HepG2 (cell line): ENCODE measurements at regions not wholly inside any gene's neighbourhood (a gene's known extent, or its start where the extent isn't known, plus 50 kb on each side); places are given as distances from the start of the nearest gene placed in this dataset.

Experiments
- ATF7 ChIP-seq, 2 experiments: fragments of 450-650 bp in 1 of 2; sonication (generic) in 1 of 2; formaldehyde crosslinking in 1 of 2; IDR thresholded peaks; 2 replicates each; pipeline versions ENCODE4 v1.4.0 to v1.6.1; 2016 to 2020; ENCODE audit warnings: antibody characterized with exemption in 1 of 2, mild to moderate bottlenecking in 1 of 2, missing genetic modification reagents in 1 of 2
- DPF2 ChIP-seq: sonication (generic); formaldehyde crosslinking; IDR thresholded peaks from 2 replicates; pipeline ENCODE4 v1.4.0; 2020; ENCODE audit warnings: mild to moderate bottlenecking, low read depth, missing genetic modification reagents, borderline replicate concordance
- FOXA3 ChIP-seq: IDR thresholded peaks from 2 replicates; pipeline ENCODE4 v1.6.1; 2016; ENCODE audit warnings: missing genetic modification reagents, missing compliant biosample characterization
- HIVEP1 ChIP-seq: sonication (generic); formaldehyde crosslinking; IDR thresholded peaks from 2 replicates; pipeline ENCODE4 v1.4.0; 2020; ENCODE audit warnings: mild to moderate bottlenecking, missing genetic modification reagents
- HMGA1 ChIP-seq: sonication (generic); formaldehyde crosslinking; conservative IDR thresholded peaks from 2 replicates; pipeline ENCODE4 v1.4.0; 2020; ENCODE audit warnings: missing genetic modification reagents
- KAT2B ChIP-seq: fragments of 150-350 bp; IDR thresholded peaks from 2 replicates; pipeline ENCODE4 v1.6.1; 2014; ENCODE audit warnings: low read depth, low read length, borderline replicate concordance
- MEIS2 ChIP-seq: sonication (generic); formaldehyde crosslinking; IDR thresholded peaks from 2 replicates; pipeline ENCODE4 v1.9.0; 2021; ENCODE audit warnings: mild to moderate bottlenecking, missing genetic modification reagents
- MZF1 ChIP-seq: sonication (generic); formaldehyde crosslinking; IDR thresholded peaks from 2 replicates; pipeline ENCODE4 v1.8.1; 2023; ENCODE audit warnings: mild to moderate bottlenecking, missing genetic modification reagents, borderline replicate concordance
- SALL1 ChIP-seq: sonication (generic); formaldehyde crosslinking; IDR thresholded peaks from 2 replicates; pipeline ENCODE4 v1.8.0; 2022; ENCODE audit warnings: mild to moderate bottlenecking, missing genetic modification reagents
- SOX6 ChIP-seq, 2 experiments: fragments of 450-650 bp in 1 of 2; sonication (generic) in 1 of 2; formaldehyde crosslinking in 1 of 2; IDR thresholded peaks; 2 replicates each; pipeline versions ENCODE4 v1.4.0 to v1.6.1; 2017 to 2020; ENCODE audit warnings: antibody characterized with exemption in 1 of 2, mild to moderate bottlenecking in 1 of 2, missing genetic modification reagents in 1 of 2
- SPEN ChIP-seq: sonication (generic); formaldehyde crosslinking; IDR thresholded peaks from 2 replicates; pipeline ENCODE4 v1.5.1; 2020; ENCODE audit warnings: low read depth, mild to moderate bottlenecking, missing genetic modification reagents
- ZGPAT ChIP-seq: IDR thresholded peaks from 2 replicates; pipeline ENCODE4 v1.6.1; 2016; ENCODE audit warnings: mild to moderate bottlenecking
- ZNF572 ChIP-seq: sonication (generic); formaldehyde crosslinking; IDR thresholded peaks from 2 replicates; pipeline ENCODE4 v1.5.1; 2020; ENCODE audit warnings: mild to moderate bottlenecking, missing genetic modification reagents
- ZNF644 ChIP-seq: IDR thresholded peaks from 2 replicates; pipeline ENCODE4 v1.6.1; 2016; ENCODE audit warnings: low read depth
- ZNF720 ChIP-seq: sonication (generic); formaldehyde crosslinking; IDR thresholded peaks from 2 replicates; pipeline ENCODE4 v1.4.0; 2020; ENCODE audit warnings: missing genetic modification reagents
- ZNF83 ChIP-seq: sonication (generic); formaldehyde crosslinking; IDR thresholded peaks from 2 replicates; pipeline ENCODE4 v1.4.0; 2020; ENCODE audit warnings: missing genetic modification reagents, mild to moderate bottlenecking, borderline replicate concordance
- TF ChIP-seq, protein P1 (sequence below): sonication (generic); formaldehyde crosslinking; conservative IDR thresholded peaks from 2 replicates; pipeline ENCODE4 v1.4.0; 2020; ENCODE audit warnings: missing genetic modification reagents
- TF ChIP-seq, protein P2 (sequence below): sonication (generic); formaldehyde crosslinking; IDR thresholded peaks from 2 replicates; pipeline ENCODE4 v1.4.0; 2020; ENCODE audit warnings: missing genetic modification reagents, borderline replicate concordance
- TF ChIP-seq, protein P3 (sequence below): sonication (generic); formaldehyde crosslinking; IDR thresholded peaks from 2 replicates; pipeline ENCODE4 v1.4.0; 2020; ENCODE audit warnings: mild to moderate bottlenecking, missing genetic modification reagents, borderline replicate concordance

- TF ChIP-seq, protein P1, sequence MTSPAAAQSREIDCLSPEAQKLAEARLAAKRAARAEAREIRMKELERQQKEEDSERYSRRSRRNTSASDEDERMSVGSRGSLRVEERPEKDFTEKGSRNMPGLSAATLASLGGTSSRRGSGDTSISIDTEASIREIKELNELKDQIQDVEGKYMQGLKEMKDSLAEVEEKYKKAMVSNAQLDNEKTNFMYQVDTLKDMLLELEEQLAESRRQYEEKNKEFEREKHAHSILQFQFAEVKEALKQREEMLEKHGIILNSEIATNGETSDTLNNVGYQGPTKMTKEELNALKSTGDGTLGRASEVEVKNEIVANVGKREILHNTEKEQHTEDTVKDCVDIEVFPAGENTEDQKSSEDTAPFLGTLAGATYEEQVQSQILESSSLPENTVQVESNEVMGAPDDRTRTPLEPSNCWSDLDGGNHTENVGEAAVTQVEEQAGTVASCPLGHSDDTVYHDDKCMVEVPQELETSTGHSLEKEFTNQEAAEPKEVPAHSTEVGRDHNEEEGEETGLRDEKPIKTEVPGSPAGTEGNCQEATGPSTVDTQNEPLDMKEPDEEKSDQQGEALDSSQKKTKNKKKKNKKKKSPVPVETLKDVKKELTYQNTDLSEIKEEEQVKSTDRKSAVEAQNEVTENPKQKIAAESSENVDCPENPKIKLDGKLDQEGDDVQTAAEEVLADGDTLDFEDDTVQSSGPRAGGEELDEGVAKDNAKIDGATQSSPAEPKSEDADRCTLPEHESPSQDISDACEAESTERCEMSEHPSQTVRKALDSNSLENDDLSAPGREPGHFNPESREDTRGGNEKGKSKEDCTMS (CRISPR knock-in tag), result 0 out of 2 replicates have a peak, but pooled peaks have one; percentile 27
- TF ChIP-seq HMGA1 (CRISPR knock-in tag) (no peak), MEIS2 (no peak), SALL1 (CRISPR knock-in tag) (peak; percentile 69), DPF2 (no peak), MZF1 (CRISPR knock-in tag) (no peak), ATF7 (IDR thresholded peaks at IDR 0.05) (no peak), ATF7 (CRISPR knock-in tag; IDR thresholded peaks at IDR 0.05) (no peak), SOX6 (IDR thresholded peaks at IDR 0.05) (no peak), SOX6 (CRISPR knock-in tag; IDR thresholded peaks at IDR 0.05) (peak; percentile 71), FOXA3 (CRISPR knock-in tag) (peak; percentile 27; the same call in 1 of the 2 replicates), ZNF720 (CRISPR knock-in tag) (no peak), ZNF644 (CRISPR knock-in tag) (peak; percentile 31; the same call in 1 of the 2 replicates), ZGPAT (CRISPR knock-in tag) (peak; percentile 47; the same call in 1 of the 2 replicates), KAT2B (no peak), SPEN (CRISPR knock-in tag) (no peak), ZNF572 (CRISPR knock-in tag) (no peak), ZNF83 (0 out of 2 replicates have a peak, but pooled peaks have one; percentile 71), HIVEP1 (CRISPR knock-in tag) (no peak)
- TF ChIP-seq, protein P2, sequence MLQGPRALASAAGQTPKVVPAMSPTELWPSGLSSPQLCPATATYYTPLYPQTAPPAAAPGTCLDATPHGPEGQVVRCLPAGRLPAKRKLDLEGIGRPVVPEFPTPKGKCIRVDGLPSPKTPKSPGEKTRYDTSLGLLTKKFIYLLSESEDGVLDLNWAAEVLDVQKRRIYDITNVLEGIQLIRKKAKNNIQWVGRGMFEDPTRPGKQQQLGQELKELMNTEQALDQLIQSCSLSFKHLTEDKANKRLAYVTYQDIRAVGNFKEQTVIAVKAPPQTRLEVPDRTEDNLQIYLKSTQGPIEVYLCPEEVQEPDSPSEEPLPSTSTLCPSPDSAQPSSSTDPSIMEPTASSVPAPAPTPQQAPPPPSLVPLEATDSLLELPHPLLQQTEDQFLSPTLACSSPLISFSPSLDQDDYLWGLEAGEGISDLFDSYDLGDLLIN (CRISPR knock-in tag), result no peak
- TF ChIP-seq, protein P3, sequence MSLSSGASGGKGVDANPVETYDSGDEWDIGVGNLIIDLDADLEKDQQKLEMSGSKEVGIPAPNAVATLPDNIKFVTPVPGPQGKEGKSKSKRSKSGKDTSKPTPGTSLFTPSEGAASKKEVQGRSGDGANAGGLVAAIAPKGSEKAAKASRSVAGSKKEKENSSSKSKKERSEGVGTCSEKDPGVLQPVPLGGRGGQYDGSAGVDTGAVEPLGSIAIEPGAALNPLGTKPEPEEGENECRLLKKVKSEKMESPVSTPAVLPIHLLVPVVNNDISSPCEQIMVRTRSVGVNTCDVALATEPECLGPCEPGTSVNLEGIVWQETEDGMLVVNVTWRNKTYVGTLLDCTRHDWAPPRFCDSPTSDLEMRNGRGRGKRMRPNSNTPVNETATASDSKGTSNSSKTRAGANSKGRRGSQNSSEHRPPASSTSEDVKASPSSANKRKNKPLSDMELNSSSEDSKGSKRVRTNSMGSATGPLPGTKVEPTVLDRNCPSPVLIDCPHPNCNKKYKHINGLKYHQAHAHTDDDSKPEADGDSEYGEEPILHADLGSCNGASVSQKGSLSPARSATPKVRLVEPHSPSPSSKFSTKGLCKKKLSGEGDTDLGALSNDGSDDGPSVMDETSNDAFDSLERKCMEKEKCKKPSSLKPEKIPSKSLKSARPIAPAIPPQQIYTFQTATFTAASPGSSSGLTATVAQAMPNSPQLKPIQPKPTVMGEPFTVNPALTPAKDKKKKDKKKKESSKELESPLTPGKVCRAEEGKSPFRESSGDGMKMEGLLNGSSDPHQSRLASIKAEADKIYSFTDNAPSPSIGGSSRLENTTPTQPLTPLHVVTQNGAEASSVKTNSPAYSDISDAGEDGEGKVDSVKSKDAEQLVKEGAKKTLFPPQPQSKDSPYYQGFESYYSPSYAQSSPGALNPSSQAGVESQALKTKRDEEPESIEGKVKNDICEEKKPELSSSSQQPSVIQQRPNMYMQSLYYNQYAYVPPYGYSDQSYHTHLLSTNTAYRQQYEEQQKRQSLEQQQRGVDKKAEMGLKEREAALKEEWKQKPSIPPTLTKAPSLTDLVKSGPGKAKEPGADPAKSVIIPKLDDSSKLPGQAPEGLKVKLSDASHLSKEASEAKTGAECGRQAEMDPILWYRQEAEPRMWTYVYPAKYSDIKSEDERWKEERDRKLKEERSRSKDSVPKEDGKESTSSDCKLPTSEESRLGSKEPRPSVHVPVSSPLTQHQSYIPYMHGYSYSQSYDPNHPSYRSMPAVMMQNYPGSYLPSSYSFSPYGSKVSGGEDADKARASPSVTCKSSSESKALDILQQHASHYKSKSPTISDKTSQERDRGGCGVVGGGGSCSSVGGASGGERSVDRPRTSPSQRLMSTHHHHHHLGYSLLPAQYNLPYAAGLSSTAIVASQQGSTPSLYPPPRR (CRISPR knock-in tag), result no peak
These were observed 203.4 kb upstream of the ZNF217 start (continued) for GRCh38 chr20:53797085-53797484.
